HG02623 (cell line): ENCODE measurements at regions not wholly inside any gene's neighbourhood (a gene's known extent, or its start where the extent isn't known, plus 50 kb on each side); places are given as distances from the start of the nearest gene placed in this dataset.

Experiments
- ATAC-seq: cut with Tn5 transposase; IDR thresholded peaks from one replicate; pipeline ENCODE4 v1.9.1; 2021; ENCODE audit warnings: moderate library complexity; ENCODE audit not compliant: unreplicated experiment

DNA sequence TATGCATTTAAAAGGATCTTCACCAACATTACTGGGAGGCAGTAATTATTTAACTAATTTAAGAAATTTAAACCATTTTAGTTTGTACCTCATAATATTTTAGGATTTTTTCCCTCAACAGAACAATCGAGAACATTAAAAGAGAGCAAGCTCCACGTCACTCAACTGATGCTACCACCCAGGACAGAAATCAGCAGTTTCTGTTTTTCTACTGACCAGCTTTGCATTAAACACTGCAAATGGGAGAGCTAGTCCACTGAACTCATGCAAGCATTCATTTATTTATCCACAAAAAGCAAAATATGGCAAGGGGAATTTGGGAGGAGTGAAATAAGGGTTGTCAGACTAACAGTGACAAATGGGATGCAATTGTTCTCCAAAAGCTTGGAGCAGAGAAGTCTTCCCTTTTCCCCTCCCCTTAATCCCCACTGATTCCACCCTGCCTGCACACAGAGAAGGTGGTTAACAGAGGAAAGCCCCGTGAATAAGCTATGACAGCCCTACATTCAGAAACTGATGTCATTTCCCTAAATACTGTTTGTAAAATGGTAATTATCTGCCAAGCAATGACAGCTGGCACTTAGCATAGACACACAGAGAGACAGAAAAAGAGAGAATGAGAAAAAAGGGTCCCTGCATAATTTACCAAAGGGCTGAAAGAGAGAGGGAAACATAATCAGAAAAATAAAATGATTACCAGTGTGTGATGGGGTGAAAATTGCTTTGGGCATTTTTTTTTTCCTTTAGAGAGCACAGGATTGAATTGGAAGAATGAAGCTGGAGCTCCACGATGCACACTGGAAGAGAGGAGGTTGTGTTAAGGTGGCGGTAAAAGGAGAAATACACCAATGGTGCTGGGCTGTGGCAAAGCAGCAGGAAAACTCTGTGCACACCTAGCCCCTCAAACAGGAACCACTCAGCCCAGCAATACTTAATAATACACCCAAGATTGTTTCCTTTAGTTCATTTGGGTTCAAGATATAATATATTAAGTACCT lies 777.4 kb downstream of the TUSC7 start:
- ATAC-seq, result peak; percentile 83

DNA sequence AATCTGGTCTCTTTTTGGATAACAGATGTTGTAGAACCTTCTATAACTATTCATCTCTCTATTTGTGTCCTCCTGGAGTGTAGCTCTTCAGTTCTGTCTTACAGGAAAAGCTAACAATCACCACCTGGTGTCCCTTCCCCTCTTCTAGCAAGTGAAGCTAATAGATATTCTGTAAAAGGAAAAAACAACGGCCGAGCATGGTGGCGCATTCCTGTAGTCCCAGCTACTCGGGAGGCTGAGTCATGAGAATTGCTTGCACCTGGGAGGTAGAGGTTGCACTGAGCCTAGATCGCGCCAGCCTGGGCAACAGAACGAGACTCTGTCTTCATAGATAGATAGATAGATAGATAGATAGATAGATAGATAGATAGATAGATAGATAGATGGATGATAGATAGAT lies 779.4 kb downstream of the TUSC7 start:
- ATAC-seq, result no peak

DNA sequence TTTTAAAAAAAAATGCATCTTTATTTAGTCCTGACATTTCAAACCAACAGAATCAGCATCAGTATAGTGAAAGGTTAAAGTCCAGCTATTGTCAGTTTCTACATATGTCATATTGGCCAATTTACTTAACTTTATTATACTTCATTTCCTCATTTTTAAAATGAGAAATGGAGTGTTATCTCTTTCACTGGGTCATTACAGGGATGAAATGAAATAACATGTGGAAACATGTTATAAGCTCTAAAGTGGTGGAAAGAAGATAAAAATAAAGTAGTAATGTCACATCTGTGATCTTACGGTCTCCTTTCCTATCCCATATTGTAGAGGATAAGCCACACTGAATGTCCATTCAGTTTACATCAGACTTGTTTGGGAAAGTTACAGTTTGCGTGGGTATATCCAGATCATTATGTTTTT lies 780.1 kb downstream of the TUSC7 start:
- no peak for ATAC-seq

- no peak for ATAC-seq
These were observed 781.1 kb downstream of the TUSC7 start for GRCh38 chr3:117490716-117491115.

DNA sequence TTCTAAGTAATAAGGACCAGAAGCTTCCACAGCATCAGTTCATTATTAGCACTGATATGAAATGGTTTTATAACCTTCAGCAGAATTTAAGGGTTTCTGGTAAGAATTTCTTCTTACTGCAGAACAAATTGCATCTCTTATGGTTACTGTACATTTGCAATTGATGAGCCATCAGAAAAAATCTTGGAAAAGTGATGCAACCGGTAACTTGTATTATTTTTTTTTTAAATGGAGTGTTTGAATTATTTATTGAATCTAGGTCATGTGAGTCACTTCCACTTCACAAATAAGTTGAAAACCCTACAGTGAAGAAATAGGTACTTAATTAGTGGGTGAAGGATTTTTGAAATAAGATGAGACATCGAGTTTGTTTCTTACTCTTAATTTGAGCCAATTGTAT lies 786.0 kb downstream of the TUSC7 start:
- no peak for ATAC-seq

GRCh38 chr3:117499189-117499870 lies 789.8 kb downstream of the TUSC7 start:
- ATAC-seq, result no peak

GRCh38 chr3:117507958-117508357 lies 798.4 kb downstream of the TUSC7 start:
- no peak for ATAC-seq

DNA sequence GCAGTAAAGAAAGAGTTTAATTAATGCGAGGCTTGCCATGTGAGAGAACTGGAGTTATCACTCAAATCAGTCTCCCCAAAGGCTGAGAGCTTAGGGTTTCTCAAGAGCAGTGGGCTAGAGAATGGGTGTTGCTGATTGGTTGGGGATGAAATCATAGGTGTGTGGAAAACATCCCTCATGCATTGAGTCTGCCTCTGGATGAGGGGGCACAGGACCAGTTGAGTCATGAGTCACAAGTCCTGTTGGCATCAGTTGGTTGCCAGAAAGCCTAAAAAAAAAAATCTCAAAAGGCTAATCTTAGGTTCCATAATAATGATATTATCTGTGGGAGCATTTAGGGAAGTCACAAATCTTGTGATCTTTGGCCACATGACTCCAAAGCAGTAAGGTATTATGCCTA lies 800.3 kb downstream of the TUSC7 start:
- ATAC-seq, result no peak

DNA sequence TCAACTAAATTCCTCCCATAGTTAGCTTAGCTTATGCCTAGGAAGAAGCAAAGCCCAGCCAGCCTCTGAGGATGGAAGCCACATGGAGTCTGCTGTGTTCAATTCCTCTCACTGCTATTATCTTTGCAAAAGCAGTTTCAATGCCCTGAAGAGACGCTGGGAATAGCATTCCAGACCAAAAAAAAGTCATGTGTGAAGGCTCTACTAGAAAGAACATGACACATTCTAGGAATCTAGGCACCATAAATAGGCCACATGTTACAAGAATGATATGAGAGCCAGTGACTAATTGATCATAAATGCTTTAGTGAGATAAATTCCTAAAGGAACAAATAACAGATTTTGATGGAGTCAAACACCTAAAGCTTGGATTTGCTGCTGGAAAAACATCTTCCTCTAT lies 800.8 kb downstream of the TUSC7 start:
- no peak for ATAC-seq

- ATAC-seq, result no peak
These were observed 803.4 kb downstream of the TUSC7 start for GRCh38 chr3:117512975-117513374.

DNA sequence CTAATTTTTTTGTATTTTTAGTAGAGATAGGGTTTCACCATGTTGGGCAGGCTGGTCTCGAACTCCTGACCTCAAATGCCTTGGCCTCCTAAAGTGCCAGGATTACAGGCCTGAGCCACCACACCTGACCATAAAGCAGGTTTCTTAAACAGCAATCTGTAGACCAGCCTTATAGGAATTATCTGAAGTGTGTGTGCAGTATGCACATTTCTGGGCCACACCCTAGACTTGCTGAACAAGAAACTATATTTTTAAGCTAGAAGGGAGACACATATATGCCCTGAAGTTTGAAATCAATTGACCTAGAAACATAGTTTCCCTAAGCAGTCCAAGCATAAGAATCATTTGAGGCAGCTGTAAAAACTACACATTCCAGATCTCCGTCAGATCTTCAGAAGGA lies 805.7 kb downstream of the TUSC7 start:
- no peak for ATAC-seq

DNA sequence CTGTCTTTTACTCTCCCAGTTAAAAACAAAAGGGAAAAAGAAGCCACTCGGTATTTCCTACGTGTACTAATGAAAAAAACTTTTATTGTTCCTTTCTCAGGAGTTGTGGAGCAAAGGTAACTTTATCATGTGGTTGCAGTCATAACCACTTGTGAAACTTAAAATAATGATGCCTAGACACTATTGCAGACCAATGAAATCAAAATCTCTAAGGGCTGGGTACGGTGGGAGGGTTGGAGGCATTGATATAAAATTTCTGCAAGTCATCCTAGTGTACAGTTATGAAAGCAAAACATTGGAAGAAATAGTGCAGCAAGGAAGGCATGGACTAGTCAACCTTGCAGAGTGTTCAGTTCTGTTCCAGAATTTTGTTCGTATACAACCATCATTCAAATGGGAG lies 808.8 kb downstream of the TUSC7 start:
- ATAC-seq, result no peak

DNA sequence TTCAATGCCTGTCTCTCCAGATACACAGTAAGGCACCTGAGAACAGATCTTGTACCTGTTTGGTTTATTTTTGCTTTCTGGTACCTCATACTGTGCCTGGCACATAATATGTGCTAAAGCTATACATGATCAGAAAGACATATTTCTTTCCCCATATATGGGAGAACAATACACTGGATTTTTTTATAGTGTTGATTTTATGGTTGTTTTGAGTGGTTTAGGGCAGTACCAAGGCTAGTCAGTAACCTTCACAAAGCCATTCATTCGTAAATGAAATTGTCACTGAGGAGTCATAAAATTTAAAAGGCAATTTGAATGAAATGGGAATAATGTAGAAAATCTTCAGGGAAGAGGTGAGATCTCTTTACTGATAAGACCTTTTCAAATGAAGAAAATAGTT lies 810.2 kb downstream of the TUSC7 start:
- ATAC-seq, result no peak

- no peak for ATAC-seq
These were observed 811.0 kb downstream of the TUSC7 start for GRCh38 chr3:117520582-117520981.

GRCh38 chr3:117523418-117523817 lies 813.8 kb downstream of the TUSC7 start:
- no peak for ATAC-seq

GRCh38 chr3:117524890-117525289 lies 815.3 kb downstream of the TUSC7 start:
- no peak for ATAC-seq

DNA sequence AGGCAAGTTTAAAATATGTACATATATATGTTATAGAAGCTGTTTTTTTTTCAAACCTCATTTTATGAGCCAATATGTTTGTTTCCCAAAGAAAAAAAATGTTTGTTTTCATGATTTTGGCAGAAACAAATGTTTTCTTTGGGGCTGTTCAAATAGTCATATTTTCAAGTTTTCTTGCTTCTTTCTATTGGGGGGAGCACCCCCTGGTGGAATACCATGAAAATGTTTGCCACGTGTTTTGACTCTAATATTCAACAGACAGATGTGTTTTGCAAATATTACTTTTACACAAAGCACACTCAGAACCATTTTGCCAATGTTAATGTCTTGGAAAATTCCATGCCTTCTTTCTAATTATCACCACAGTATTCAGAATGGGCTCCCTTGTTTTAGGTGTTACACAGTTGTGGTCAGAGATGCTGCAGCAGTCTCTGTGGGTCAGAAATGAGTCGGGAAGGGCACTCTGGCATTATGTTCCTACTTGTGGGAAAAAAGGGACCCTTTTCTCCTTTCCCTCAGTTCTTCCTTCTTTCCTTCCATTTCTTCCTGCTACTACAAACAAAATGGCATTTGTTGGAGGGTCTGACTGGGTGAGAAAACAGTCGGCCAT lies 817.0 kb downstream of the TUSC7 start:
- ATAC-seq, result peak; percentile 60

DNA sequence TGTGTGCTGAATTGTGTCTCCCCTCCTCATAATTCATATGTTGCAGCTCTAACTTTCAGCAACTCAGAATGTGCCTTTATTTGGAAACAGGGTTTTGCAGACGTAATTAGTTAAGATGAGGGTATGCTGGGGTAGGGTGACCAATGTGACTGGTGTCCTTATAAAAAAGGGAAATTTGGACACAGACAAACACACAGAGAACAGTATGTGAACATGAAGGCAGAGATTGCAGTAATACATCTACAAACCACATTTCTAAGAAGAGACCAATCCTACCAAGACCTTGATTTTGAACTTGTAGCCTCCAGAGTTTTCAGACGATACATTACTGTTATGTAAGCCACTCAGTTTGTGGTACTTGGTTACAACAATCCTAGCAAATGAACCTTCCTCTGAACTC lies 817.8 kb downstream of the TUSC7 start:
- ATAC-seq, result no peak

GRCh38 chr3:117528688-117529087 lies 819.1 kb downstream of the TUSC7 start:
- ATAC-seq, result no peak

DNA sequence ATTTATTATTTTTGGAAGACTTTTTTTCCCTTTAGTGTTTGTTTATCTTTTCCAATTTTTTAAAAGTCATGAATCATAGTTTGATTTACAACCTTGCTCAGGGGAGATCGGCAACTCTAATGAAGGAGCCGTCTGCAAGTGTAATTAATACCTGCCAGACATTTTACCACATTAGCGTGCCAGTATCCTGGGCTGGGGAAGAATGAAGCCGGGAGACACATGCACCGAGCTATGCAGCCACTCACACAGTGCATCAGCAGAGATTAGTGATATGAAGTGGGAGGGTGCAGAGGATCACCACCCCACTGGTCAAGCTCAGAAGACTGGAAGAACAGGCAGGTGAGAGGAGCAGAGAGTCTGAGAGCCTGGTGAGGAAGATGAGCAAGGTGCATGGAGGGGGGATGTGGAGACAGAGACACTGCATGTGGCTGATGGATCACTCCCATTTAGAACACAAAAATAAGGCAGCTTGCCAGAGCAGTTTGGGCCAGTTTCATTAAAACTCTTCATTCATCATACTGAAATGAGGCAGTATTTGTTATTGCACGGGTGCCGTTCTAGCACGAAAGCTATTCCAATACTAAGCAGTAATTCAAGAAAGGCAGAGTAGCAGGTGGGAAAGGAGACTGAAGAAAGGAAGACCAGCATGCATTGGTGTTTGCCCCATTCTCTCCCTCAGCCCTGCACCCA lies 821.6 kb downstream of the TUSC7 start:
- no peak for ATAC-seq

DNA sequence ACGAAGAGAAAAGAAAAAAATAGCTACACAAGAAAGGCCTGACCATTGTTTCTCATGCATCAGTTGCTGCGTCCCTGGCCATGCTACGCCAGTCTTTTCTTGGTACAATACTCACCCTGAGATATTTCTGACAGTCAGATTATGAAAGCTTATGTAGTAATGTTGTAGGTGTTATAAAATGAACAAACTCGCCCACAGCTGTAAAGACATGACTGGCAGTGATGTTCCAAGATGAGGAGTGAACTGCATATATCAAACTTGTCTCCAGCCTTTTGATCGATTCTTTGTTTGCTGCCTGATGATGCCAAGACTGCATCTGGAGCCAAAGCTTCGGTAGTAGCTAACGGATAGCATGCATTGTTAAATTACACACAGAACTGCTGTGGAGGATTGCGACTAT lies 822.7 kb downstream of the TUSC7 start:
- no peak for ATAC-seq
